Fibroblast of the aortic adventitia (primary cell): ENCODE measurements at regions not wholly inside any gene's neighbourhood (a gene's known extent, or its start where the extent isn't known, plus 50 kb on each side); places are given as distances from the start of the nearest gene placed in this dataset.

Experiments used
- DNase-seq: peaks from one replicate; pipeline ENCODE4 v3.0.0-alpha.2; 2010; ENCODE audit warnings: low read depth
- H3K4me3 ChIP-seq: 2 replicates; pipeline ENCODE4 v1.5.1; 2011; ENCODE audit warnings: low read depth, mild to moderate bottlenecking, control low read depth, low read length, moderate library complexity
- CTCF ChIP-seq: IDR thresholded peaks from 2 replicates; pipeline ENCODE4 v1.5.1; 2011; ENCODE audit warnings: mild to moderate bottlenecking, low read length, control low read depth, inconsistent platforms; ENCODE audit not compliant: insufficient read depth

- TF ChIP-seq CTCF: no peak
- DNase-seq: no peak
- H3K4me3 ChIP-seq: no peak overlapping the region
Observed at GRCh38 chr13:36530861-36531590, 98.7 kb downstream of the CCNA1 start.

- DNase-seq: peak; percentile 48
- no peak overlapping the region for H3K4me3 ChIP-seq
- TF ChIP-seq CTCF: no peak
Observed at GRCh38 chr13:36531746-36532486, 99.6 kb downstream of the CCNA1 start.

GRCh38 chr13:36533806-36534205 is 101.5 kb downstream of the CCNA1 start:
- no peak overlapping the region for H3K4me3 ChIP-seq
- no peak for TF ChIP-seq CTCF
- peak; percentile 7 for DNase-seq

- H3K4me3 ChIP-seq: no peak overlapping the region
- DNase-seq: no peak
- TF ChIP-seq CTCF: no peak
Observed at GRCh38 chr13:36536546-36536945, 104.3 kb downstream of the CCNA1 start.

- H3K4me3 ChIP-seq: no peak overlapping the region
- no peak for DNase-seq
- no peak for TF ChIP-seq CTCF
Observed at GRCh38 chr13:36543671-36544070, 111.4 kb downstream of the CCNA1 start.

GRCh38 chr13:36548129-36548528 is 115.8 kb downstream of the CCNA1 start:
- no peak overlapping the region for H3K4me3 ChIP-seq
- no peak for TF ChIP-seq CTCF
- DNase-seq: no peak
